ENCODE measurements at regions not wholly inside any gene's neighbourhood (a gene's known extent, or its start where the extent isn't known, plus 50 kb on each side); places are given as distances from the start of the nearest gene placed in this dataset.

- TF ChIP-seq CTCF (IDR thresholded peaks at IDR 0.05; ENCODE audit: low read depth, low read length) (no peak), EZH2phosphoT487 (IDR thresholded peaks at IDR 0.05; ENCODE audit: low read depth) (no peak)
These were observed 696.3 kb downstream of the BCL11A start for GRCh38 chr2:59857109-59857508.

All from OCI-LY3 (cell line).